Left lung (tissue), 4 donors: ENCODE measurements at regions not wholly inside any gene's neighbourhood (a gene's known extent, or its start where the extent isn't known, plus 50 kb on each side); places are given as distances from the start of the nearest gene placed in this dataset.

Source experiments
- ATAC-seq: fragments of 200-7000 bp; cut with Tn5 transposase; one replicate; pipeline ENCODE4 v1.9.1; 2020; ENCODE audit warnings: moderate library complexity
- DNase-seq, 4 donors: peaks; one replicate each; pipeline ENCODE4 v3.0.0-alpha.2; 2013 to 2020
- H3K27ac ChIP-seq, 2 donors: fragments of 200-600 bp; sonication (generic) in 1 of 2; one replicate each; pipeline versions ENCODE4 v1.5.0 to v1.8.0; 2020 to 2021
- H3K27me3 ChIP-seq, 2 donors: fragments of 200-600 bp; sonication (generic) in 1 of 2; one replicate each; pipeline versions ENCODE4 v1.5.0 to v1.8.0; 2020 to 2021
- H3K36me3 ChIP-seq, 2 donors: fragments of 200-600 bp; sonication (generic) in 1 of 2; one replicate each; pipeline versions ENCODE4 v1.5.0 to v1.8.0; 2020 to 2021
- H3K4me1 ChIP-seq, 2 donors: fragments of 200-600 bp; one replicate each; pipeline ENCODE4 v1.8.0; 2021
- H3K4me3 ChIP-seq, 2 donors: fragments of 200-600 bp; sonication (generic) in 1 of 2; one replicate each; pipeline versions ENCODE4 v1.5.0 to v1.8.0; 2020 to 2021; ENCODE audit warnings: mild to moderate bottlenecking in 1 of 2
- H3K9me3 ChIP-seq, 2 donors: fragments of 200-600 bp; sonication (generic) in 1 of 2; one replicate each; pipeline versions ENCODE4 v1.5.0 to v1.8.0; 2020 to 2021
- CTCF ChIP-seq, 2 donors: fragments of 200-600 bp; sonication (generic) in 1 of 2; IDR thresholded peaks; one replicate each; pipeline versions ENCODE4 v1.5.0 to v1.8.0; 2021; ENCODE audit warnings: antibody characterized with exemption in 2 of 2
- intact Hi-C, 2 donors: fragments of 100-400 bp; cut with DNase I; formaldehyde crosslinking; loops; one replicate each; pipeline versions ENCODE4 v1.11.2 to v1.14.2; 2022
- donor health status: DM: no; HTN: yes; CAD: no.
- donor health status: DM: no; HTN: no; CAD: no.

- Histone ChIP-seq H3K27ac (no peak overlapping the region), H3K9me3 (no peaks in the 10 kb centered on the region), H3K4me3 (no peak overlapping the region), H3K27me3 (no peaks in the 10 kb centered on the region), H3K36me3 (no peaks in the 10 kb centered on the region), H3K4me1 (peaks cover 13 to 83% of the 10 kb centered on the region in 2 donors)
- intact Hi-C loops, result loop anchor here in 1 of 2 donors (10.0 kb wide), 1 partner anchor 62 kb away; no protein-coding TSS in a partner anchor
- ATAC-seq (no peak), DNase-seq (no peak)
- no peak for TF ChIP-seq CTCF (IDR thresholded peaks at IDR 0.05)
Observed at GRCh38 chr2:134122610-134123009, 131.3 kb upstream of the MGAT5 start.

GRCh38 chr2:134123332-134123731 lies 130.5 kb upstream of the MGAT5 start:
- no peaks in the 10 kb centered on the region for H3K36me3 ChIP-seq
- H3K4me3 ChIP-seq, result no peak overlapping the region
- no peak for ATAC-seq
- no peaks in the 10 kb centered on the region for H3K9me3 ChIP-seq
- no peak overlapping the region for H3K27ac ChIP-seq
- H3K4me1 ChIP-seq, result peaks cover 18 to 83% of the 10 kb centered on the region in 2 donors
- TF ChIP-seq CTCF (IDR thresholded peaks at IDR 0.05), result no peak
- intact Hi-C loops, result loop anchor here in 1 of 2 donors (10.0 kb wide), 1 partner anchor 61 kb away; no protein-coding TSS in a partner anchor
- no peaks in the 10 kb centered on the region for H3K27me3 ChIP-seq
- DNase-seq, result no peak

GRCh38 chr2:134124047-134124753 lies 129.7 kb upstream of the MGAT5 start:
- no peaks in the 10 kb centered on the region for H3K27me3 ChIP-seq
- no peak for ATAC-seq
- peaks cover 10 to 82% of the 10 kb centered on the region in 2 donors for H3K4me1 ChIP-seq
- intact Hi-C loops, result loop anchor here in 1 of 2 donors (10.0 kb wide), 1 partner anchor 61 kb away; no protein-coding TSS in a partner anchor
- H3K4me3 ChIP-seq, result no peak overlapping the region
- no peak for DNase-seq
- no peaks in the 10 kb centered on the region for H3K9me3 ChIP-seq
- H3K36me3 ChIP-seq, result no peaks in the 10 kb centered on the region
- no peak for TF ChIP-seq CTCF (IDR thresholded peaks at IDR 0.05)
- no peak overlapping the region for H3K27ac ChIP-seq

- Histone ChIP-seq H3K9me3 (peaks cover 0 to 3% of the 10 kb centered on the region in 2 donors), H3K27ac (no peak overlapping the region), H3K36me3 (no peaks in the 10 kb centered on the region), H3K4me3 (no peak overlapping the region), H3K4me1 (peaks cover 6 to 67% of the 10 kb centered on the region in 2 donors), H3K27me3 (no peaks in the 10 kb centered on the region)
- TF ChIP-seq CTCF (IDR thresholded peaks at IDR 0.05), result no peak
- intact Hi-C loops, result loop anchor here in 1 of 2 donors (10.0 kb wide), 1 partner anchor 57 kb away; no protein-coding TSS in a partner anchor
- ATAC-seq (no peak), DNase-seq (no peak)
Observed at GRCh38 chr2:134127496-134127895, 126.4 kb upstream of the MGAT5 start.

- Histone ChIP-seq H3K27ac (peak overlapping the region in 1 of 2 donors; percentile 25), H3K9me3 (peaks cover 0 to 3% of the 10 kb centered on the region in 2 donors), H3K36me3 (no peaks in the 10 kb centered on the region), H3K4me1 (peaks cover 6 to 63% of the 10 kb centered on the region in 2 donors), H3K27me3 (no peaks in the 10 kb centered on the region), H3K4me3 (no peak overlapping the region)
- DNase-seq (no peak), ATAC-seq (no peak)
- intact Hi-C loops, result loop anchor here in 1 of 2 donors (10.0 kb wide), 1 partner anchor 56 kb away; no protein-coding TSS in a partner anchor
- no peak for TF ChIP-seq CTCF (IDR thresholded peaks at IDR 0.05)
Observed at GRCh38 chr2:134128746-134129145, 125.1 kb upstream of the MGAT5 start.
